ENCODE measurements at regions not wholly inside any gene's neighbourhood (a gene's known extent, or its start where the extent isn't known, plus 50 kb on each side); places are given as distances from the start of the nearest gene placed in this dataset.

DNA sequence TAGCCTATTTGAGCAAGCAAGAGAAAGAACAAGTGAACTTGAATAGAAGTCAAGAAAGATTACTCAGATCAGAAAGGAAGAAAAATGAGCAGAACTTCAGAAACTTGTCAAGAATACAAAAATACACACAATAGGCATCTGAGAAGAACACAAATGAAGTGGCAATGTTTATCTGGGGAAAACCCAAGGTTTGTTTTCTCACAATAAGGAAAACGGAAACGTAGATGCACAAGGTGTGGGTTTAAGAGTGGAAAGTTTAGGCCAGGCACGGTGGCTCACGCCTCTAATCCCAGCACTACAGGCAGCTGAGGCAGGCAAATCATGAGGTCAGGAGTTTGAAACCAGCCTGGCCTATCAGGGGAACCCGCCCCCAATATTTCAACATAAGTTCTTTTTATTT, 159.5 kb upstream of the GYPC start:
- TF ChIP-seq YY1 (IDR thresholded peaks at IDR 0.05; ENCODE audit: insufficient read depth, insufficient read length) (no peak), ZNF274 (IDR thresholded peaks at IDR 0.05; ENCODE audit: low read depth, low read length) (no peak)
